NCI-H146 treated with DMSO at 0.1 percent for 48 hours (cell line): ENCODE measurements at regions not wholly inside any gene's neighbourhood (a gene's known extent, or its start where the extent isn't known, plus 50 kb on each side); places are given as distances from the start of the nearest gene placed in this dataset.

Experiments used
- DNase-seq: peaks from one replicate; lab custom pipeline; 2025; ENCODE audit not compliant: unreplicated experiment; lab: John Stamatoyannopoulos, UW

DNA sequence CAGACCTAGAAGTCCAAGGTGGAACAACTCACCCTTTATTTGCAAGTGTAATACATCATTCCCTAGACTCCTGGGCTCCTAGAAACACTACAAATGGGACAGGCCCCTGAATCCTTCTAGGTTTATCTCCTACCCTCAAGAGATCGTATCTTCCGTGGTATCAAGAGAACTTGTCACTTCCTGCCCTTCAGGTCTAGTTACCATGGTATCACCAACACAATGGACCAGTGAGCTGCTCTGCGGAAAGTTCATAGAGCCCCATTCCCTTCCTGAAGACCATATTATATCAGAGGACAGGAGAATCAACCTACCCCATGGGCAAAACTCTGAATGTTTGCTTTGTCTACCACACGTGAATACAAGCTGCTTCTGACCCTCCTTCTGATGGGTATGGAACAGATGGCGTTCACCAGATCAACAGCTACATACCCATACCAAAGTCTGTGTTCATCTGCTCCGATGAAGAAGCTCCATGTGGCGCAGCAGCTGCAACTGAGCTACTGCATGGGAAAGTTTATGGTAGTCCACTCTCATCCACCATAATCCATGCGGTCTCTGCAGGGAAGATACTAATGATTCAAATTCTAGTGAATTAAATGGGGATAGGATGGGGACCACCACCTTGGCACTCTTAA is 84.6 kb upstream of the KLF13 start:
- no peak for DNase-seq

DNA sequence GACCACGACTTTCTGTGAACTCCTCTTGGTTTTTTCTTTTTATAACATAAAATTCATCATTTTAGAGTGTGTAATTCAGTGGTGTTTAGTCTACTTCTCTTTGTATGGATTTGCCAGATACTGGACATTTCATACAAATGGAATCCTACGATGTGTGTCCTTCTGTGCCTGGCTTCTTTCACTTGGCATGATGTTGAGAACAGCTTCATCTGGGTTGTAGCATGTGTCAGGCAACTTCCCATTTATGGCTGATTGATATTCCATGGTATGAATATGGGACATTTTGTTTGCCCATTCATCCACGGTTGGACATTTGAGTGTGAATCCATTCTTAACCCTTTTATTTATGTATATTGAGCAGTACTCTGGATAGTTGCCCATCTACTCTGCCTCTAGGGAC is 82.7 kb upstream of the KLF13 start:
- no peak for DNase-seq

- no peak for DNase-seq
Measured at GRCh38 chr15:31245135-31245689, 81.4 kb upstream of the KLF13 start.

GRCh38 chr15:31245756-31246155 is 80.9 kb upstream of the KLF13 start:
- no peak for DNase-seq

DNA sequence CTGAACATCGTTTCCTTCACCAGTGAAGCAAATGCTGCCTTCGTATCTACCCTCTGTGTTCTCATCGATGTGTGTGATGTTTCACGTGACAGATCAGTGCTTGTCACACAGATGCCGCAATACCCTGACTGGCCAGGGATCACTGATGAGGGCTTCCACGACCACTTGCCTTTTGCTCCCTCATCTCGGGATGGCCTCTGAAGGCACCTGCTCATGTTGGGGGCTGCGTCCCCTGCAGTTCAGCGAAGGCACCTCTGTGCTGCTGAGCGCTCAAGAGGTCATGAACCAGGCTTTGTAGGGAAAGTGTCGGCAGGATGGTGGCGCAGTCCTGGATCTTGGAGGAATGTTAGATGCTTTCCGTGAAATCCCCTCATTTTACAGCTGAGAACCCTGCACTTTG is 79.2 kb upstream of the KLF13 start:
- no peak for DNase-seq

GRCh38 chr15:31248263-31248662 is 78.4 kb upstream of the KLF13 start:
- DNase-seq: no peak

DNA sequence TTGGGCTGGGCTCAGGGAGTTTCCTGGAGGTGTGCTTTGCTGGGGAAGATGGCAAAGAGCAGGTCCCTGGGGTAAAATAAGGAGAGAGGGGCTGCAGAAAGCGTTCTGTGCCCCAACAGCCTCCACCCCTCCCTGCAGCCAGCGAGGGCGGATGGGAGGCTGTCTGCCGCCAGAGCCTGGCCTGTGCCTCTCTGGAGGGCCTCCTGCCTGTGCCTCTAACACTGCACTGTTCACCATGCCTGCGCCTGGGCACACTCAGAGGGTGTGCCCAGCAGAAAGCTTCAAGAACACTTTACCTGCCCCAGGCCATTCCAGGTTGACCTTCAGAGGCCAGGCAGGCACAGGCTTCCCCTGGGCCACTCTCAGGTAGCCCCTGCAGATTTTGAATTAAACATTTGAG is 77.7 kb upstream of the KLF13 start:
- no peak for DNase-seq

GRCh38 chr15:31250033-31250432 is 76.6 kb upstream of the KLF13 start:
- DNase-seq: no peak

- no peak for DNase-seq
Measured at GRCh38 chr15:31251165-31251564, 75.5 kb upstream of the KLF13 start.

- no peak for DNase-seq
Measured at GRCh38 chr15:31252171-31252785, 74.4 kb upstream of the KLF13 start.

GRCh38 chr15:31254431-31255175 is 72.0 kb upstream of the KLF13 start:
- DNase-seq: no peak

GRCh38 chr15:31255176-31255510 is 71.5 kb upstream of the KLF13 start:
- no peak for DNase-seq

GRCh38 chr15:31255732-31256377 is 70.8 kb upstream of the KLF13 start:
- DNase-seq: no peak

- DNase-seq: no peak
Measured at GRCh38 chr15:31256378-31257265, 70.0 kb upstream of the KLF13 start.

- DNase-seq: no peak
Measured at GRCh38 chr15:31257286-31257685, 69.3 kb upstream of the KLF13 start.

GRCh38 chr15:31258260-31258659 is 68.4 kb upstream of the KLF13 start:
- DNase-seq: no peak

DNA sequence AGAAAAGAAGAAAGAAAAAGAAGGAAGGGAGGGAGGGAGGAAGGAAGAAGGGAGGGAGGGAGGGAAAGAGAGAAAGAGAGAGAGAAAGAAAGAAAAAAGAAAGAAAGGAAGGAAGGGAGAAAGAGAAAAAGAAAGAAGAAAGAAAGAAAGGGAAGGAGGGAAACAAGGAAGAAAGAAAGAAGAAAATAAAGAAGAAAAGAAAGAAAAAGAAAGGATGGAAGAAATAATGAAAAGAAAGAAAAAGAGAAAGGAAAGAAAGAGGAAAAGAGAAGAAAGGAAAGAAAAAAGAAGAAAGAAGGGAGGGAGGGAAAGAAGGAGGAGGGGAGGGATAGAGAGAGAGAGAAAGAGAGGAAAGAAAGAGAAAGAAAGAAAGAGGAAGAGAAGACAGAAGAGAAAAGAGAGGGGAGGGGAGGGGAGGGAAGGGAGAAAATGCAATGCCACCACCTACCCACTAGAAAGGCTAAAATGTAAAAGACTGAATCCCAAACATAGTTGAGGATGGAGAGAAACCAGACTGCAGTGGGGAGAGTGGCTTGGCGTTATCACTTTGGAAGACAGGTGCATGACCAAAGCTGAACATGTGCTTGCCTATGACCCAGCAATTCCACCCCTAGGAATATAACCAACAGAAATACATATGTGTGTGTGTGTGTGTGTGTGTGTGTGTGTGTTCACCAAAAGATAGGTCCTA is 66.9 kb upstream of the KLF13 start:
- no peak for DNase-seq

DNA sequence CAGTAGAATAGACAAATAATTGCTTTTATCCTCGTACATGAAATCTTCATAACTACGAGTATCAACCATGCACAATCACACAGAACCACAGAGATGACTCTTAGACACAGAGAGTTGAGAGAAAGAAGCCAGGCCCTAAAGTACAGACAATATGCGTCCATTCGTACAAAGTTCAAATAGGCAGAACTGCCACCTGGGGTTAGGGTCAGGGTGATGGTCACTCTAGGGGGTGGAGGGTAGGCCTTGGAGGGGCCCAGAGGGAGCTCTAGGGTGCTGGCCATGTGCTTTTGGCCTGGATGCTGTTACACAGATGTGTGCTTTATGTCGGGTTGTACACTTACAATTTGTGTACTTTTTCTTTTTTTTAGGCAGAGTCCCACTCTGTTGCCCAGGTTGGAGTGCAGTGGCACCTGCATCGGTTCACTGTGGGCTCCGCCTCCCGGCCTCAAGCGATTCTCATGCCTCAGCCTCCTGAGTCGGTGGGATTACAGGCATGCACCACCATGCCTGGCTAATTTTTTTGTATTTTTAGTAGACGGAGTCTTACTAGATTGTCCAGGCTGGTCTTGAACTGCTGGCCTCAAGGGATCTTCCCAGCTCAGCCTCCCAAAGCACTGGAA is 65.9 kb upstream of the KLF13 start:
- no peak for DNase-seq

GRCh38 chr15:31261266-31262142 is 65.1 kb upstream of the KLF13 start:
- DNase-seq: no peak
